MM.1S (cell line): ENCODE measurements at regions not wholly inside any gene's neighbourhood (a gene's known extent, or its start where the extent isn't known, plus 50 kb on each side); places are given as distances from the start of the nearest gene placed in this dataset.

Source experiments
- EZH2 ChIP-seq: fragments of 300-600 bp; sonication (generic); optimal IDR thresholded peaks from 2 replicates; pipeline ENCODE3; 2017; ENCODE audit warnings: low read depth, mild to moderate bottlenecking, antibody characterized with exemption, low read length, mixed read lengths
- EZH2phosphoT487 ChIP-seq: fragments of 300-600 bp; sonication (generic); IDR thresholded peaks from 2 replicates; pipeline ENCODE4 v1.6.1; 2018; ENCODE audit warnings: antibody characterized with exemption, low read length
- TF ChIP-seq, protein P1 (sequence below): fragments of 300-600 bp; sonication (generic); IDR thresholded peaks from 2 replicates; pipeline ENCODE4 v1.5.1; 2016; ENCODE audit warnings: antibody characterized with exemption, low read length, mixed read lengths

GRCh38 chr15:24761704-24762302, 86.2 kb downstream of the NPAP1 start:
- TF ChIP-seq, protein P1, sequence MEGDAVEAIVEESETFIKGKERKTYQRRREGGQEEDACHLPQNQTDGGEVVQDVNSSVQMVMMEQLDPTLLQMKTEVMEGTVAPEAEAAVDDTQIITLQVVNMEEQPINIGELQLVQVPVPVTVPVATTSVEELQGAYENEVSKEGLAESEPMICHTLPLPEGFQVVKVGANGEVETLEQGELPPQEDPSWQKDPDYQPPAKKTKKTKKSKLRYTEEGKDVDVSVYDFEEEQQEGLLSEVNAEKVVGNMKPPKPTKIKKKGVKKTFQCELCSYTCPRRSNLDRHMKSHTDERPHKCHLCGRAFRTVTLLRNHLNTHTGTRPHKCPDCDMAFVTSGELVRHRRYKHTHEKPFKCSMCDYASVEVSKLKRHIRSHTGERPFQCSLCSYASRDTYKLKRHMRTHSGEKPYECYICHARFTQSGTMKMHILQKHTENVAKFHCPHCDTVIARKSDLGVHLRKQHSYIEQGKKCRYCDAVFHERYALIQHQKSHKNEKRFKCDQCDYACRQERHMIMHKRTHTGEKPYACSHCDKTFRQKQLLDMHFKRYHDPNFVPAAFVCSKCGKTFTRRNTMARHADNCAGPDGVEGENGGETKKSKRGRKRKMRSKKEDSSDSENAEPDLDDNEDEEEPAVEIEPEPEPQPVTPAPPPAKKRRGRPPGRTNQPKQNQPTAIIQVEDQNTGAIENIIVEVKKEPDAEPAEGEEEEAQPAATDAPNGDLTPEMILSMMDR = peak; percentile 60
- TF ChIP-seq EZH2 (no peak), EZH2phosphoT487 (no peak)
